ENCODE measurements at regions not wholly inside any gene's neighbourhood (a gene's known extent, or its start where the extent isn't known, plus 50 kb on each side); places are given as distances from the start of the nearest gene placed in this dataset.

GRCh38 chr3:170764017-170764416 is 106.0 kb downstream of the RPL22L1 start:
- TF ChIP-seq, protein P1, sequence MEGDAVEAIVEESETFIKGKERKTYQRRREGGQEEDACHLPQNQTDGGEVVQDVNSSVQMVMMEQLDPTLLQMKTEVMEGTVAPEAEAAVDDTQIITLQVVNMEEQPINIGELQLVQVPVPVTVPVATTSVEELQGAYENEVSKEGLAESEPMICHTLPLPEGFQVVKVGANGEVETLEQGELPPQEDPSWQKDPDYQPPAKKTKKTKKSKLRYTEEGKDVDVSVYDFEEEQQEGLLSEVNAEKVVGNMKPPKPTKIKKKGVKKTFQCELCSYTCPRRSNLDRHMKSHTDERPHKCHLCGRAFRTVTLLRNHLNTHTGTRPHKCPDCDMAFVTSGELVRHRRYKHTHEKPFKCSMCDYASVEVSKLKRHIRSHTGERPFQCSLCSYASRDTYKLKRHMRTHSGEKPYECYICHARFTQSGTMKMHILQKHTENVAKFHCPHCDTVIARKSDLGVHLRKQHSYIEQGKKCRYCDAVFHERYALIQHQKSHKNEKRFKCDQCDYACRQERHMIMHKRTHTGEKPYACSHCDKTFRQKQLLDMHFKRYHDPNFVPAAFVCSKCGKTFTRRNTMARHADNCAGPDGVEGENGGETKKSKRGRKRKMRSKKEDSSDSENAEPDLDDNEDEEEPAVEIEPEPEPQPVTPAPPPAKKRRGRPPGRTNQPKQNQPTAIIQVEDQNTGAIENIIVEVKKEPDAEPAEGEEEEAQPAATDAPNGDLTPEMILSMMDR (IDR thresholded peaks at IDR 0.05), result no peak
- TF ChIP-seq POLR2A (IDR thresholded peaks at IDR 0.05), result no peak

Data from esophagus squamous epithelium (tissue), 4 donors.